ENCODE measurements at regions not wholly inside any gene's neighbourhood (a gene's known extent, or its start where the extent isn't known, plus 50 kb on each side); places are given as distances from the start of the nearest gene placed in this dataset.

DNA sequence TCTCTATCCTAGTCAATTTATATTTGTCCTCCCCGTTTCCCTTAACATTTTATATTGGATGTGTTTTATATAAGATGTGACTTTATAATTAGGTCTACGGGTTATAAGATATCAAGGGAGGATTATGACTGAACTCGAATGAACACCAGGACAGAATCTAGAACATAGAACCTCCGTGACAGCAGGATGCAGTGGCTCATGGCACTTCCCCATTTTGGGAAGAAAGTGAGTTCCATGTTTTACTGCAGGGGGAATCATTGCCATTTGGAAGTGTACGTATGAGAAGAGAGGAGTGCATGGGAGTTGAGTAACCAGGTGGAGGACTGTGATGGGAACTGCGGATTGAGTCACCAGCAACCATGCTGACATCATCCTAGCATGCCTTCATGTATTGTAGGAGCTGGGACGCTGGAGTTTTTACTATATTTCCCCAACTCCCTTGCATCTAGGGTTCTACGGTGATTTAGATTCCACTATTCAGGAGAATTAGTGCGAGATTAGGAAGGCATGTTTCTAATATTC, 56.1 kb upstream of the FOXC1 start:
- no peak for DNase-seq
- TF ChIP-seq, protein P1, sequence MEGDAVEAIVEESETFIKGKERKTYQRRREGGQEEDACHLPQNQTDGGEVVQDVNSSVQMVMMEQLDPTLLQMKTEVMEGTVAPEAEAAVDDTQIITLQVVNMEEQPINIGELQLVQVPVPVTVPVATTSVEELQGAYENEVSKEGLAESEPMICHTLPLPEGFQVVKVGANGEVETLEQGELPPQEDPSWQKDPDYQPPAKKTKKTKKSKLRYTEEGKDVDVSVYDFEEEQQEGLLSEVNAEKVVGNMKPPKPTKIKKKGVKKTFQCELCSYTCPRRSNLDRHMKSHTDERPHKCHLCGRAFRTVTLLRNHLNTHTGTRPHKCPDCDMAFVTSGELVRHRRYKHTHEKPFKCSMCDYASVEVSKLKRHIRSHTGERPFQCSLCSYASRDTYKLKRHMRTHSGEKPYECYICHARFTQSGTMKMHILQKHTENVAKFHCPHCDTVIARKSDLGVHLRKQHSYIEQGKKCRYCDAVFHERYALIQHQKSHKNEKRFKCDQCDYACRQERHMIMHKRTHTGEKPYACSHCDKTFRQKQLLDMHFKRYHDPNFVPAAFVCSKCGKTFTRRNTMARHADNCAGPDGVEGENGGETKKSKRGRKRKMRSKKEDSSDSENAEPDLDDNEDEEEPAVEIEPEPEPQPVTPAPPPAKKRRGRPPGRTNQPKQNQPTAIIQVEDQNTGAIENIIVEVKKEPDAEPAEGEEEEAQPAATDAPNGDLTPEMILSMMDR (IDR thresholded peaks at IDR 0.05; ENCODE audit: low read depth, low read length, missing control alignments) = no peak
- H3K4me3 ChIP-seq (ENCODE audit: low read depth, low read length) = no peak overlapping the region
- H3K36me3 ChIP-seq (replicated peaks) = no peaks in the 10 kb centered on the region
- in situ Hi-C loops (cut with HindIII; ENCODE audit: low pct_ligation_motif_present, low sequenced_read_pairs) = no loop called here
- no peak overlapping the region for H3K27ac ChIP-seq
- no peaks in the 10 kb centered on the region for H3K27me3 ChIP-seq (replicated peaks)

DNA sequence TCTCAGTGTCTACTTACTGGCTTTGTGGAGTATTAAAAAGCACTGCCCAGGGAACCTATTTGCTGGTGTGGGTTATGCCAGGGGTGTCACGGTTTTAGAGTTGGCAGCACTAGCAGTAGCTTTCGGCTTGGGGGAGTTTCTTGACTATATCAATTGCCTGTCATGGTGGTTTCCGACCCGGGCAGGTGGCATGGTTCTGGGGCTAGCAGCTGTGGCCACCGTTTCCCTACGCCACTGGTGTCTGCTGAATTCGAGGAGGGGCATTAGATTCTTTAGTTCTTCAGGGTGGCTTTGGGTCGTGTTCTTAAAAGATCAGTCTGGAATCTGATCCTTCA, 55.6 kb upstream of the FOXC1 start:
- no peak overlapping the region for H3K27ac ChIP-seq

GRCh38 chr6:1554476-1555310, 55.0 kb upstream of the FOXC1 start:
- TF ChIP-seq, protein P1 (IDR thresholded peaks at IDR 0.05; ENCODE audit: low read depth, low read length, missing control alignments) = peak; percentile 57
- DNase-seq = peak; percentile 42
- no peaks in the 10 kb centered on the region for H3K36me3 ChIP-seq (replicated peaks)
- peak overlapping the region; percentile 56 for H3K4me3 ChIP-seq (ENCODE audit: low read depth, low read length)
- no peaks in the 10 kb centered on the region for H3K27me3 ChIP-seq (replicated peaks)
- in situ Hi-C loops (cut with HindIII; ENCODE audit: low pct_ligation_motif_present, low sequenced_read_pairs) = no loop called here
- peak overlapping the region; percentile 9 for H3K27ac ChIP-seq

More for the DNA sequence above, 55.6 kb upstream of the FOXC1 start:
- TF ChIP-seq, protein P1 (IDR thresholded peaks at IDR 0.05; ENCODE audit: low read depth, low read length, missing control alignments) = no peak
- no peaks in the 10 kb centered on the region for H3K36me3 ChIP-seq (replicated peaks)
- DNase-seq = no peak
- H3K27me3 ChIP-seq (replicated peaks) = no peaks in the 10 kb centered on the region
- no peak overlapping the region for H3K4me3 ChIP-seq (ENCODE audit: low read depth, low read length)
- in situ Hi-C loops (cut with HindIII; ENCODE audit: low pct_ligation_motif_present, low sequenced_read_pairs) = no loop called here

DNA sequence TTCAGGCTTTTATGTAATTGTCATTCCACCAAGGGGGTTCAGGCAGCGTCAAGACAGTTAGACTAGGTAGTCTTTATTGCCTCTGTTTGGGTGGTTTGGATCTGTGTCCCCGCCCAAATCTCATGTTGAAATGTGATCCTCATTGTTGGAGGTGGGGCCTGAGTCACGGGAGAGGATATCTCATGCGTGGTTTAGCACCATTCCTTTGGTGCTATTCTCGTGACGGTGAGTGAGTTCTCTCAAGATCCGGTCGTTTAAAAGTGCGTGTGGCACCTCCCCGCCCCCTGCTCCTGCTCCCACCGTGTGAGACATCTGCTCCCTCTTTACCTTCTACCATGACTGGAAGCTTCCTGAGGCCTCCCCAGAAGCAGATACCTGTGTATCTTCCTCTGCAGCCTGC, 51.3 kb upstream of the FOXC1 start:
- H3K4me3 ChIP-seq (ENCODE audit: low read depth, low read length) = no peak overlapping the region

More for the DNA sequence above, 51.3 kb upstream of the FOXC1 start:
- peak; percentile 57 for DNase-seq
- TF ChIP-seq, protein P1 (IDR thresholded peaks at IDR 0.05; ENCODE audit: low read depth, low read length, missing control alignments) = no peak
- H3K27me3 ChIP-seq (replicated peaks) = no peaks in the 10 kb centered on the region
- no peaks in the 10 kb centered on the region for H3K36me3 ChIP-seq (replicated peaks)
- no peak overlapping the region for H3K27ac ChIP-seq
- in situ Hi-C loops (cut with HindIII; ENCODE audit: low pct_ligation_motif_present, low sequenced_read_pairs) = no loop called here

Measured in brain microvascular endothelial cell (primary cell).